ENCODE measurements at regions not wholly inside any gene's neighbourhood (a gene's known extent, or its start where the extent isn't known, plus 50 kb on each side); places are given as distances from the start of the nearest gene placed in this dataset.

GRCh38 chr2:8533923-8534322 lies 147.9 kb upstream of the ID2 start:
- Histone ChIP-seq H3K36me3 (ENCODE audit: control insufficient read depth, low read length) (no peaks in the 10 kb centered on the region), H3F3A (ENCODE audit: control insufficient read depth, insufficient read depth) (no peaks in the 10 kb centered on the region), H3K4me1 (ENCODE audit: control insufficient read depth, low read length) (peaks cover 49% of the 10 kb centered on the region), H3K79me2 (ENCODE audit: control insufficient read depth, low read length) (no peaks in the 10 kb centered on the region), H3K4me2 (ENCODE audit: low read length) (no peak overlapping the region), H3K9me3 (ENCODE audit: control insufficient read depth, insufficient read depth, low read length) (peaks cover 12% of the 10 kb centered on the region), H3K9me2 (replicated peaks; ENCODE audit: control insufficient read depth, low read length) (no peaks in the 10 kb centered on the region), H4K20me1 (ENCODE audit: control insufficient read depth, insufficient read depth, low read depth, low read length) (no peaks in the 10 kb centered on the region), H3K27ac (ENCODE audit: low read depth, low read length) (no peak overlapping the region), H3K4me3 (ENCODE audit: low read length) (no peak overlapping the region), H3K27me3 (ENCODE audit: control insufficient read depth, low read length) (no peaks in the 10 kb centered on the region)
- TF ChIP-seq CTCF (IDR thresholded peaks at IDR 0.05; ENCODE audit: low read depth, low read length, poor library complexity, severe bottlenecking), result no peak
- TF ChIP-seq EZH2phosphoT487 (IDR thresholded peaks at IDR 0.05; ENCODE audit: borderline replicate concordance, low read length), result no peak

- Histone ChIP-seq H3K4me1 (ENCODE audit: control insufficient read depth, low read length) (peaks cover 54% of the 10 kb centered on the region), H3K36me3 (ENCODE audit: control insufficient read depth, low read length) (no peaks in the 10 kb centered on the region), H4K20me1 (ENCODE audit: control insufficient read depth, insufficient read depth, low read depth, low read length) (no peaks in the 10 kb centered on the region), H3K9me3 (ENCODE audit: control insufficient read depth, insufficient read depth, low read length) (peaks cover 12% of the 10 kb centered on the region), H3K4me3 (ENCODE audit: low read length) (no peak overlapping the region), H3K27ac (ENCODE audit: low read depth, low read length) (no peak overlapping the region), H3K4me2 (ENCODE audit: low read length) (no peak overlapping the region), H3K79me2 (ENCODE audit: control insufficient read depth, low read length) (no peaks in the 10 kb centered on the region), H3F3A (ENCODE audit: control insufficient read depth, insufficient read depth) (no peaks in the 10 kb centered on the region), H3K27me3 (ENCODE audit: control insufficient read depth, low read length) (no peaks in the 10 kb centered on the region), H3K9me2 (replicated peaks; ENCODE audit: control insufficient read depth, low read length) (no peaks in the 10 kb centered on the region)
- TF ChIP-seq CTCF (IDR thresholded peaks at IDR 0.05; ENCODE audit: low read depth, low read length, poor library complexity, severe bottlenecking), result no peak
- TF ChIP-seq EZH2phosphoT487 (IDR thresholded peaks at IDR 0.05; ENCODE audit: borderline replicate concordance, low read length), result no peak
These were observed 147.5 kb upstream of the ID2 start for GRCh38 chr2:8534386-8534728.

GRCh38 chr2:8534729-8535468 lies 147.0 kb upstream of the ID2 start:
- no peaks in the 10 kb centered on the region for H3K36me3 ChIP-seq (ENCODE audit: control insufficient read depth, low read length)
- no peaks in the 10 kb centered on the region for H4K20me1 ChIP-seq (ENCODE audit: control insufficient read depth, insufficient read depth, low read depth, low read length)
- H3K4me3 ChIP-seq (ENCODE audit: low read length), result no peak overlapping the region
- peaks cover 59% of the 10 kb centered on the region for H3K4me1 ChIP-seq (ENCODE audit: control insufficient read depth, low read length)
- peak overlapping the region; percentile 43 for H3K4me2 ChIP-seq (ENCODE audit: low read length)
- TF ChIP-seq EZH2phosphoT487 (IDR thresholded peaks at IDR 0.05; ENCODE audit: borderline replicate concordance, low read length), result no peak
- TF ChIP-seq CTCF (IDR thresholded peaks at IDR 0.05; ENCODE audit: low read depth, low read length, poor library complexity, severe bottlenecking), result no peak
- H3K27me3 ChIP-seq (ENCODE audit: control insufficient read depth, low read length), result no peaks in the 10 kb centered on the region
- no peak overlapping the region for H3K27ac ChIP-seq (ENCODE audit: low read depth, low read length)
- no peaks in the 10 kb centered on the region for H3K9me2 ChIP-seq (replicated peaks; ENCODE audit: control insufficient read depth, low read length)
- no peaks in the 10 kb centered on the region for H3F3A ChIP-seq (ENCODE audit: control insufficient read depth, insufficient read depth)
- peaks cover 12% of the 10 kb centered on the region for H3K9me3 ChIP-seq (ENCODE audit: control insufficient read depth, insufficient read depth, low read length)
- no peaks in the 10 kb centered on the region for H3K79me2 ChIP-seq (ENCODE audit: control insufficient read depth, low read length)

Measured in DOHH2 (cell line).